Right lobe of liver (tissue), 4 donors: ENCODE measurements at regions not wholly inside any gene's neighbourhood (a gene's known extent, or its start where the extent isn't known, plus 50 kb on each side); places are given as distances from the start of the nearest gene placed in this dataset.

Experiments used
- POLR2A ChIP-seq: fragments of 450-650 bp; IDR thresholded peaks from one replicate; pipeline ENCODE4 v1.6.1; 2017; ENCODE audit warnings: antibody characterized with exemption, mild to moderate bottlenecking
- TF ChIP-seq, protein P1 (sequence below), 4 donors: fragments of 200-600 bp in 3 of 4; fragments of 450-650 bp in 1 of 4; IDR thresholded peaks; one replicate each; pipeline versions ENCODE4 v1.5.1 to v1.8.0; 2016 to 2022; ENCODE audit warnings: antibody characterized with exemption in 4 of 4, mild to moderate bottlenecking in 2 of 4
- donor health status: DM: no; HTN: no; CAD: no.
- donor health status: DM: no; HTN: no; CAD: no.
- donor health status: DM: no; HTN: yes; CAD: no.

DNA sequence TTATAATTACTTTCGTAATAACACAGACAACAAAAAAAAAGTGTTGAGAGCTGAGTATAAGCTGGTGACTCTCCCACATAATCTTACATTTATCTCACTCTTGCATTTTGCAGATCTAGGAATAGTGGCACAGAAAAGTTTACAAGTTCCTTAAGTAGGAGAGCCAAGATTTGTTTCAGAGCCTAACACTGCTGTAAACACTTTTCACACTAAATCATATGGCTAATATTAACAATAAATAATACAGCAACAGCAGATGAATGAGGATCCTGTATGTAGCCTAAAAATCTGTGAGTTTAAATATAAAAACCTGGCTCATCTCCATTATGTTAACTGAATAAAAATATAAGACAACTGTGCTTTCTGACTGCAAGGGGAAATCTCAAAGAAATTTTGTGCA lies 846.5 kb upstream of the ADAMTS5 start:
- no peak for TF ChIP-seq POLR2A
- TF ChIP-seq, protein P1, sequence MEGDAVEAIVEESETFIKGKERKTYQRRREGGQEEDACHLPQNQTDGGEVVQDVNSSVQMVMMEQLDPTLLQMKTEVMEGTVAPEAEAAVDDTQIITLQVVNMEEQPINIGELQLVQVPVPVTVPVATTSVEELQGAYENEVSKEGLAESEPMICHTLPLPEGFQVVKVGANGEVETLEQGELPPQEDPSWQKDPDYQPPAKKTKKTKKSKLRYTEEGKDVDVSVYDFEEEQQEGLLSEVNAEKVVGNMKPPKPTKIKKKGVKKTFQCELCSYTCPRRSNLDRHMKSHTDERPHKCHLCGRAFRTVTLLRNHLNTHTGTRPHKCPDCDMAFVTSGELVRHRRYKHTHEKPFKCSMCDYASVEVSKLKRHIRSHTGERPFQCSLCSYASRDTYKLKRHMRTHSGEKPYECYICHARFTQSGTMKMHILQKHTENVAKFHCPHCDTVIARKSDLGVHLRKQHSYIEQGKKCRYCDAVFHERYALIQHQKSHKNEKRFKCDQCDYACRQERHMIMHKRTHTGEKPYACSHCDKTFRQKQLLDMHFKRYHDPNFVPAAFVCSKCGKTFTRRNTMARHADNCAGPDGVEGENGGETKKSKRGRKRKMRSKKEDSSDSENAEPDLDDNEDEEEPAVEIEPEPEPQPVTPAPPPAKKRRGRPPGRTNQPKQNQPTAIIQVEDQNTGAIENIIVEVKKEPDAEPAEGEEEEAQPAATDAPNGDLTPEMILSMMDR (IDR thresholded peaks at IDR 0.05) = no peak
